MCF 10A (cell line): ENCODE measurements at regions not wholly inside any gene's neighbourhood (a gene's known extent, or its start where the extent isn't known, plus 50 kb on each side); places are given as distances from the start of the nearest gene placed in this dataset.

Source experiments
- BruUV-seq: library from RNA; stranded (reverse); fragments of 400-500 nt; replicated peaks from 2 replicates; lab custom pipeline; 2021; lab: Mats Ljungman, UMichigan
- CTCF ChIA-PET: fragments of 300-600 bp; sonication (Branson Sonifier 250); formaldehyde crosslinking; extraction: SDS; loops from one replicate; lab custom pipeline; 2021; ENCODE audit warnings: antibody characterized with exemption, inconsistent platforms; lab: Yijun Ruan, JAX
- POLR2A ChIA-PET: fragments of 300-600, 350-650 bp; sonication (Branson Sonifier 250); formaldehyde crosslinking; extraction: SDS; loops from one replicate; lab custom pipeline; 2020; ENCODE audit warnings: antibody characterized with exemption, inconsistent platforms; lab: Yijun Ruan, JAX
- DNase-seq: peaks from one replicate; pipeline ENCODE4 v3.0.0-alpha.2; 2018; ENCODE audit not compliant: unreplicated experiment
- H3K27ac Mint-ChIP-seq: one replicate; pipeline ENCODE4 v1.8.0; 2022; ENCODE audit warnings: mild to moderate bottlenecking, low read depth, mixed read lengths; ENCODE audit not compliant: unreplicated experiment
- H3K27me3 Mint-ChIP-seq: one replicate; pipeline ENCODE4 v1.8.0; 2022; ENCODE audit warnings: mixed read lengths; ENCODE audit not compliant: insufficient read depth, unreplicated experiment
- H3K36me3 Mint-ChIP-seq: one replicate; pipeline ENCODE4 v1.8.0; 2022; ENCODE audit warnings: mild to moderate bottlenecking, moderate library complexity, mixed read lengths; ENCODE audit not compliant: insufficient read depth, unreplicated experiment
- H3K4me1 Mint-ChIP-seq: one replicate; pipeline ENCODE4 v1.8.0; 2022; ENCODE audit warnings: mixed read lengths; ENCODE audit not compliant: insufficient read depth, unreplicated experiment
- H3K4me3 Mint-ChIP-seq: one replicate; pipeline ENCODE4 v1.8.0; 2022; ENCODE audit warnings: mild to moderate bottlenecking, moderate library complexity, mixed read lengths; ENCODE audit not compliant: unreplicated experiment
- H3K9me3 Mint-ChIP-seq: one replicate; pipeline ENCODE4 v1.8.0; 2022; ENCODE audit warnings: mixed read lengths; ENCODE audit not compliant: unreplicated experiment
- CTCF ChIP-seq: fragments of 200-600 bp; IDR thresholded peaks from one replicate; pipeline ENCODE4 v1.8.0; 2022; ENCODE audit warnings: antibody characterized with exemption, mild to moderate bottlenecking; ENCODE audit not compliant: unreplicated experiment
- intact Hi-C: fragments of 100-400 bp; cut with micrococcal nuclease; formaldehyde crosslinking; loops from 2 replicates; pipeline ENCODE4 v1.14.1; 2022

DNA sequence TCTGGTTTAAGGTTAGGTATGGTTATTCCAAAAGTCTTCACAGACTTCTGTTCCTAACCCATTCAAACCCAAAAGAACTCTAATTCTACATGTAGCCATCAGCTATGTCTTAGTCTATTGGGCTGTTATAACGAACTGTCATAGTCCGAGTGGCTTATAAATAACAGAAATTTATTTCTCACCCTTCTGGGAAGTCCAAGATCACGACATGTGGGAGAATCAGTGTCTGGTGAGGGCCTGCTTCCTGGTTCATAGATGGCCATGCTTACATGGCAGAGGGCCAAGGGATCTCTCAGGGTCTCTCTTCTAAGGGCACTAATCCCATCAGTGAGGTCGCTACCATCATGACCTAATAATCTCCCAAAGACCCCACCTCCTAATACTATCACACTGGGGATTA, 103.0 kb upstream of the PPP2R5A start:
- Mint-ChIP-seq H3K4me3 (no peak overlapping the region), H3K4me1 (peaks cover 9% of the 10 kb centered on the region), H3K27me3 (no peaks in the 10 kb centered on the region), H3K9me3 (no peaks in the 10 kb centered on the region), H3K36me3 (no peaks in the 10 kb centered on the region), H3K27ac (no peak overlapping the region)
- POLR2A ChIA-PET: no interaction called here
- DNase-seq: no peak
- BruUV-seq: no TSS peak
- TF ChIP-seq CTCF: no peak
- CTCF ChIA-PET: no interaction called here
- intact Hi-C loops: no loop called here

DNA sequence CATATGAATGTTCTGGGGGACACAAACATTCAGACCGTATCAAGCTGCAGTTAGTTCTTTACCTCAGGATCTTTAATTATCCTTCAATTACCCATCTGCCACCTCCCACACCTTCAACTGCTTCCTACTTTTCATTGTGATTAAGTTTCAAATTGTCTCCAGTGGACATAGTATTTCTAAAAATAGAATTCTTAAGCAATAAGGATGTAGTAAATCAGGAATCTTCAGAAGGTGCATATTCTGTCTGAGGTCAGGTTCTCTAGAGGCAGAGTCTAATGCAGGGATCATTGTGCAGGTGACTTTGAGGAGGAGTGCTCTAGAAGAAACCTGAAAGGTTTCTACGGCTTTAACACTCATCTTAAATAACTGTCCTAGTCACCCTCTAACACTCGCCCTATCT, 102.6 kb upstream of the PPP2R5A start:
- Mint-ChIP-seq H3K36me3 (no peaks in the 10 kb centered on the region), H3K27ac (no peak overlapping the region), H3K27me3 (no peaks in the 10 kb centered on the region), H3K4me3 (no peak overlapping the region), H3K9me3 (no peaks in the 10 kb centered on the region), H3K4me1 (peaks cover 9% of the 10 kb centered on the region)
- no peak for DNase-seq
- no peak for TF ChIP-seq CTCF
- intact Hi-C loops: no loop called here
- no TSS peak for BruUV-seq
- POLR2A ChIA-PET: no interaction called here
- CTCF ChIA-PET: interaction anchor here (0.6 kb wide), 2 partner anchors 13 to 147 kb away, joined by 3 to 5 read pairs; partner anchors contain the start of genes DTL and INTS7

- DNase-seq: no peak
- intact Hi-C loops: no loop called here
- Mint-ChIP-seq H3K4me3 (no peak overlapping the region), H3K4me1 (peaks cover 11% of the 10 kb centered on the region), H3K27me3 (no peaks in the 10 kb centered on the region), H3K27ac (no peak overlapping the region), H3K36me3 (no peaks in the 10 kb centered on the region), H3K9me3 (no peaks in the 10 kb centered on the region)
- ChIA-PET POLR2A (interaction anchor here (1.8 kb wide), 1 partner anchor 34 kb away, joined by 4 read pairs; no protein-coding TSS in a partner anchor), CTCF (interaction anchor here (0.6 to 1.1 kb wide), 2 partner anchors 50 to 271 kb away, joined by 4 to 5 read pairs; no protein-coding TSS in a partner anchor)
- BruUV-seq: no TSS peak
- no peak for TF ChIP-seq CTCF
Observed at GRCh38 chr1:212186427-212187207, 98.6 kb upstream of the PPP2R5A start.

DNA sequence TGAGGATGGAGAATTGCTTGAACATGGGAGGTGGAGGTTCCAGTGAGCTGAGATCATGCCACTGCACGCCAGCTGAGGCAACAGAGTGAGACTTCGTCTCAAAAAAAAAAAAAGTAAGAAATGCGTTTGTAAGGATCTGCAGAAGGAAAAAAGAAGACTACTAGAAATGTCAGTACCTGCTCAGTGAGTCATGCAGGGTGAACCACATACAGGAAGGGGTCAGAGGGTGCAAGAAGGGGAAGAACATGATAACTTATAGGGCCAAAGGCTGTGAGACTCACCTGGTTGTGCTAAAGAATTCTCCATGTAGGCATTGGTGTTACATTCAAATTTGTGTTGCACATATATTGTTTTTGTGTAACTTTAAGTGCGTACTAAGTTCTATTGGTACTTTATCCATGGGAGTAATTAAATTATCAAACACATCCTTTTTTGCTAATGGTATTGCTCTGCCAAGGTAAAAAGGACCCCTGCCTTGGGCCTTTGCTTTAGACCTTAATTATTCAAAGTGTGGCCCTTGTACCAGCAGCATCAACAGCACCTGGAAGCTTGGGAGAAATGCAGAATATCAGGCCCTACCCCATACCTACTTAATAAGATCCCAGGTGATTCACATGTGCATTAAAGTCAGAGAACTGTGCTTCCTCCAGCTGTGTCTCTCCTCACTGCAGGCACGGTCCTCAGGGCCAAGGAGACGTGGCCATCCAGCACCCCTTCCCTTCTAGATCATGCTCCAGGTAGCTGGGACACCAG, 96.4 kb upstream of the PPP2R5A start:
- peak; percentile 59 for DNase-seq
- Mint-ChIP-seq H3K27me3 (no peaks in the 10 kb centered on the region), H3K4me3 (no peak overlapping the region), H3K4me1 (peaks cover 11% of the 10 kb centered on the region), H3K9me3 (no peaks in the 10 kb centered on the region), H3K36me3 (no peaks in the 10 kb centered on the region), H3K27ac (no peak overlapping the region)
- intact Hi-C loops: no loop called here
- ChIA-PET CTCF (interaction anchor here (0.5 to 1.6 kb wide), 4 partner anchors 15 to 927 kb away, joined by 3 to 4 read pairs (median 4); no protein-coding TSS in a partner anchor), POLR2A (interaction anchor here (0.6 to 1.8 kb wide), 3 partner anchors 9 to 62 kb away, joined by 3 to 4 read pairs (median 4); no protein-coding TSS in a partner anchor)
- TF ChIP-seq CTCF: no peak
- no TSS peak for BruUV-seq
